ENCODE measurements at regions not wholly inside any gene's neighbourhood (a gene's known extent, or its start where the extent isn't known, plus 50 kb on each side); places are given as distances from the start of the nearest gene placed in this dataset.

- TF ChIP-seq EZH2 (IDR thresholded peaks at IDR 0.05; ENCODE audit: low read depth, unreplicated experiment) (no peak), ZNF331 (CRISPR knock-in tag; IDR thresholded peaks at IDR 0.05; ENCODE audit: low read depth) (no peak), POLR2AphosphoS5 (IDR thresholded peaks at IDR 0.05; ENCODE audit: low read depth) (no peak), JUNB (IDR thresholded peaks at IDR 0.05; ENCODE audit: unreplicated experiment) (no peak)
- TF ChIP-seq, protein P1, sequence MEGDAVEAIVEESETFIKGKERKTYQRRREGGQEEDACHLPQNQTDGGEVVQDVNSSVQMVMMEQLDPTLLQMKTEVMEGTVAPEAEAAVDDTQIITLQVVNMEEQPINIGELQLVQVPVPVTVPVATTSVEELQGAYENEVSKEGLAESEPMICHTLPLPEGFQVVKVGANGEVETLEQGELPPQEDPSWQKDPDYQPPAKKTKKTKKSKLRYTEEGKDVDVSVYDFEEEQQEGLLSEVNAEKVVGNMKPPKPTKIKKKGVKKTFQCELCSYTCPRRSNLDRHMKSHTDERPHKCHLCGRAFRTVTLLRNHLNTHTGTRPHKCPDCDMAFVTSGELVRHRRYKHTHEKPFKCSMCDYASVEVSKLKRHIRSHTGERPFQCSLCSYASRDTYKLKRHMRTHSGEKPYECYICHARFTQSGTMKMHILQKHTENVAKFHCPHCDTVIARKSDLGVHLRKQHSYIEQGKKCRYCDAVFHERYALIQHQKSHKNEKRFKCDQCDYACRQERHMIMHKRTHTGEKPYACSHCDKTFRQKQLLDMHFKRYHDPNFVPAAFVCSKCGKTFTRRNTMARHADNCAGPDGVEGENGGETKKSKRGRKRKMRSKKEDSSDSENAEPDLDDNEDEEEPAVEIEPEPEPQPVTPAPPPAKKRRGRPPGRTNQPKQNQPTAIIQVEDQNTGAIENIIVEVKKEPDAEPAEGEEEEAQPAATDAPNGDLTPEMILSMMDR (conservative IDR thresholded peaks at IDR 0.05; ENCODE audit: low read depth in 2 of 2) = no peak
Observed at GRCh38 chr2:12928197-12928774, 211.6 kb downstream of the TRIB2 start.
